ENCODE measurements at regions not wholly inside any gene's neighbourhood (a gene's known extent, or its start where the extent isn't known, plus 50 kb on each side); places are given as distances from the start of the nearest gene placed in this dataset.

DNA sequence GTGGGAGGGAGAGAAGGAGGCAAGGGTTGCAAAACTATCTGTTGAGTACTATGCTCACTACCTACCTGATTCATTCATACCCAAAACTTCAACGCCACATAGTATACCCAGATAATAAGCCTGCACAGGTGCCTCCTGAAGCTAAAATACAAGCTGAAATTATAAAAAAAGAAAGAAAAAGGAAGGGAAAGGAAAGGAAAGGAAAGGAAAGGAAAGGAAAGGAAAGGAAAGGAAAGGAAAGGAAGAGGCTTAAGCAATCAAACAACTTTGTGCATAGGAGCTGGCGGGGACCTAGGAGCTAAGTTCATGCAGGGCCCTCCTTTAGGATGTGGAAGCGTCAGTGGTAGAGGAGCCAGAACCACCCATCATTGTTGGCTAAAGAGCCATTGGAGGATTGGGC is 108.9 kb upstream of the SYNDIG1 start:
- no peak for ATAC-seq (ENCODE audit: low FRiP score in 2 of 2)
- no peaks in the 10 kb centered on the region for H3K36me3 ChIP-seq
- no peak overlapping the region for H3K4me3 ChIP-seq
- H3K27ac ChIP-seq: no peak overlapping the region
- no peaks in the 10 kb centered on the region for H3K27me3 ChIP-seq
- peaks cover 0 to 13% (median 4%) of the 10 kb centered on the region in 4 donors for H3K9me3 ChIP-seq
- TF ChIP-seq, protein P1, sequence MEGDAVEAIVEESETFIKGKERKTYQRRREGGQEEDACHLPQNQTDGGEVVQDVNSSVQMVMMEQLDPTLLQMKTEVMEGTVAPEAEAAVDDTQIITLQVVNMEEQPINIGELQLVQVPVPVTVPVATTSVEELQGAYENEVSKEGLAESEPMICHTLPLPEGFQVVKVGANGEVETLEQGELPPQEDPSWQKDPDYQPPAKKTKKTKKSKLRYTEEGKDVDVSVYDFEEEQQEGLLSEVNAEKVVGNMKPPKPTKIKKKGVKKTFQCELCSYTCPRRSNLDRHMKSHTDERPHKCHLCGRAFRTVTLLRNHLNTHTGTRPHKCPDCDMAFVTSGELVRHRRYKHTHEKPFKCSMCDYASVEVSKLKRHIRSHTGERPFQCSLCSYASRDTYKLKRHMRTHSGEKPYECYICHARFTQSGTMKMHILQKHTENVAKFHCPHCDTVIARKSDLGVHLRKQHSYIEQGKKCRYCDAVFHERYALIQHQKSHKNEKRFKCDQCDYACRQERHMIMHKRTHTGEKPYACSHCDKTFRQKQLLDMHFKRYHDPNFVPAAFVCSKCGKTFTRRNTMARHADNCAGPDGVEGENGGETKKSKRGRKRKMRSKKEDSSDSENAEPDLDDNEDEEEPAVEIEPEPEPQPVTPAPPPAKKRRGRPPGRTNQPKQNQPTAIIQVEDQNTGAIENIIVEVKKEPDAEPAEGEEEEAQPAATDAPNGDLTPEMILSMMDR (IDR thresholded peaks at IDR 0.05): no peak
- TF ChIP-seq POLR2A (IDR thresholded peaks at IDR 0.05) (no peak), EP300 (IDR thresholded peaks at IDR 0.05) (no peak), POLR2AphosphoS5 (IDR thresholded peaks at IDR 0.05) (no peak)
- no peak for DNase-seq
- WGBS, 2 donors: 91 to 92% methylated on average over 3 of the region's 3 CpGs
- no peaks in the 10 kb centered on the region for H3K4me1 ChIP-seq

DNA sequence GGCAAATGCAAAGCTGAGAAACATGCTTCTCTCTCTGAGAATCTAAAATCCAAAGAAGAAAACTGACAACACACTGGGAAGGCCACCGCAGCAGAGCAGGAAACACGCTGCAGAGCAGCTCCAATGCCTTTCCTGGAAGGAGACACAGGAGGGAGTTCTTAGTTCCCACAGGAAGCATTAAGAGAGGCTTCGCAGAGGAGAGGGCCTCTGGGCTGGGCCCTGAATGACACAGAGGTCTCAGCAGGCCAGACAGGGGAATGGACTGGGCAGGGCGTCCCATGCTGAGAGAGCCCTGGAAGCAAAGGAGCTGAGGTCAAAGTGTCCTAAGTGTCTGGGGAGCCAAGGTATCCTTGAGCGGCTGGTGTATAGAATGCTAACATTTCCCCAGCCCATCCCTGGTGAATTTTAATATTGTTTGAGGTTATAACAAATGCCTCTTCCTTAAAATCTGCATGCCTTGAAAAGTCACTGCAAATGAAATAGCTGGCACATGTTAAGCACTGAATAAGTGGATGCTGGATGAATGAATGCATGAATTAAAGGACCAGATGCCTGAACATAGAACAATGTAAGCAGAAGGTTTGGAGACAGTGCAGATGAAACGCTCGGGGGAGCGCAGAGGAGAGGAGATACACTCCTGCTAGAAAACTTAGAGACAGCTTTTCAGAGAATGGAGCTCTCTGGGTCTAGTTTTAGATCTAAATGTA is 110.0 kb upstream of the SYNDIG1 start:
- TF ChIP-seq, protein P1 (IDR thresholded peaks at IDR 0.05): no peak
- H3K36me3 ChIP-seq: no peaks in the 10 kb centered on the region
- no peak overlapping the region for H3K27ac ChIP-seq
- DNase-seq (no peak), ATAC-seq (ENCODE audit: low FRiP score in 2 of 2) (peak in 1 of 2 donors; percentile 23)
- 75 to 81% methylated on average over 8 of the region's 8 CpGs for WGBS, 2 donors
- no peaks in the 10 kb centered on the region for H3K4me1 ChIP-seq
- H3K9me3 ChIP-seq: peaks cover 0 to 13% (median 4%) of the 10 kb centered on the region in 4 donors
- H3K4me3 ChIP-seq: no peak overlapping the region
- no peaks in the 10 kb centered on the region for H3K27me3 ChIP-seq

DNA sequence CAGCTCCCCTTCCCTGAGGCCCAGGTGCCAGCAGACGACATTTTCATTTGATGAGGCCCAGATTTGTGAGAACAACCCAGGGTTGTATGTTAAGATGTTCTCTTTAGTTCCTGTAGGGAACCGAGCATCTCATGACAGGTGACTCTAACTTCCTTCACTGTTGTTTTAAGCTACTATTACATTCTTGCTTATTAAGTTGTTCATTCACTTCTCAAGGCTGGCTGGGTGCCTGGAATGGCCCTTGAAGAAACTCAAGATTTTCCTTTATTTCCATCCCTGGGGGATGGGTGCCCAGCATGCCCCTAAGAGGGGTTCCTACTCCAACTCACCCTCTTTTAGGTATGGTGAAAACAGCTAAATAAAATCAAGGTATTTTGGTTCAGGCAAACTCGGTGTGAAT is 111.5 kb upstream of the SYNDIG1 start:
- no peaks in the 10 kb centered on the region for H3K27me3 ChIP-seq
- 77 to 79% methylated on average over 3 of the region's 3 CpGs for WGBS, 2 donors
- TF ChIP-seq, protein P1 (IDR thresholded peaks at IDR 0.05): no peak
- no peak for TF ChIP-seq POLR2A (IDR thresholded peaks at IDR 0.05)
- no peak for TF ChIP-seq POLR2AphosphoS5 (IDR thresholded peaks at IDR 0.05)
- TF ChIP-seq EP300 (IDR thresholded peaks at IDR 0.05): no peak

DNA sequence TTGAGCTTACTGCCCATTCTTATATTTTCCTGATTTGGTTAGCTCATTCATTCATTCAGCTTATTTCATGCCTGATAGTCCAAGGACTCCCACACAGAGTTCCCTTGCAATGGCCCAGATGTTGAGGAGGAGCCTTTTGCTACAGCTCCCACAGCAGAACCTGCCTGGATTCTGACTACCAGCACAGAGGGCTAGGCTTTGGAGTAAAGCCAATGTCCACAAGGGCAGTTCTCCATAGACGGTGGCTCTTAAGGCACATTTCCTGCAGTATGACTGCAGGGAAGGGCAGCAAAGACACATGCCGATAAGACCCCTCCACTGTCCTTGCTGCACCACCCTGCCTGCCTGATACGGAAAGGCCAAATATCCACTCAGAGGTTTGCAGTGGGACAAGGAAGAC is 112.3 kb upstream of the SYNDIG1 start:
- H3K36me3 ChIP-seq: no peaks in the 10 kb centered on the region
- DNase-seq: no peak

More for the DNA sequence above, 111.5 kb upstream of the SYNDIG1 start:
- Histone ChIP-seq H3K36me3 (no peaks in the 10 kb centered on the region), H3K9me3 (peaks cover 0 to 13% (median 4%) of the 10 kb centered on the region in 4 donors), H3K4me1 (no peaks in the 10 kb centered on the region), H3K27ac (no peak overlapping the region), H3K4me3 (no peak overlapping the region)
- DNase-seq: no peak
- no peak for ATAC-seq (ENCODE audit: low FRiP score in 2 of 2)

More for the DNA sequence above, 112.3 kb upstream of the SYNDIG1 start:
- ATAC-seq (ENCODE audit: low FRiP score in 2 of 2): no peak
- 73 to 80% methylated on average over 1 to 3 of the region's 3 CpGs for WGBS, 2 donors
- Histone ChIP-seq H3K4me3 (no peak overlapping the region), H3K27ac (no peak overlapping the region), H3K27me3 (no peaks in the 10 kb centered on the region), H3K9me3 (peaks cover 0 to 9% (median 4%) of the 10 kb centered on the region in 4 donors), H3K4me1 (no peaks in the 10 kb centered on the region)
- TF ChIP-seq POLR2A (IDR thresholded peaks at IDR 0.05) (no peak), POLR2AphosphoS5 (IDR thresholded peaks at IDR 0.05) (no peak), EP300 (IDR thresholded peaks at IDR 0.05) (no peak)
- TF ChIP-seq, protein P1 (IDR thresholded peaks at IDR 0.05): no peak

Measured in upper lobe of left lung (tissue), 6 donors.